Fibroblast of lung (primary cell): ENCODE measurements at regions not wholly inside any gene's neighbourhood (a gene's known extent, or its start where the extent isn't known, plus 50 kb on each side); places are given as distances from the start of the nearest gene placed in this dataset.

Experiments used
- CTCF ChIP-seq, 2 donors: IDR thresholded peaks in 1 of 2; conservative IDR thresholded peaks in 1 of 2; 1 replicate in 1 of 2; 2 replicates in 1 of 2; pipeline ENCODE4 v1.5.1; 2011 to 2012; ENCODE audit warnings: low read length in 2 of 2, control low read depth in 1 of 2, inconsistent platforms in 1 of 2, low read depth in 1 of 2, mild to moderate bottlenecking in 1 of 2
- EZH2 ChIP-seq: IDR thresholded peaks from 2 replicates; pipeline ENCODE4 v1.5.1; 2012; ENCODE audit warnings: low read length, control low read depth, mild to moderate bottlenecking; ENCODE audit errors: missing control alignments

GRCh38 chr9:104302775-104303174 is 201.3 kb upstream of the OR13F1 start:
- TF ChIP-seq CTCF (conservative IDR thresholded peaks at IDR 0.05 in 1 of 2, IDR thresholded peaks at IDR 0.05 in 1 of 2; ENCODE audit: low read depth in 1 of 2, low read length in 2 of 2): no peak
- TF ChIP-seq EZH2: no peak
